Vagina (tissue), 2 donors: ENCODE measurements at regions not wholly inside any gene's neighbourhood (a gene's known extent, or its start where the extent isn't known, plus 50 kb on each side); places are given as distances from the start of the nearest gene placed in this dataset.
"Not testable (repeated sequence)": the region's sequence is repeated elsewhere in the genome, so short reads cannot be mapped to it uniquely, and the experiment has no call there.

Experiments
- DNase-seq, 2 donors: peaks; one replicate each; pipeline ENCODE4 v3.0.0-alpha.2; 2017; ENCODE audit errors: extremely low spot score in 2 of 2
- H3K27ac ChIP-seq: fragments of 200-600 bp; sonication (generic); one replicate; pipeline ENCODE4 v1.5.1; 2019
- H3K27me3 ChIP-seq: fragments of 200-600 bp; sonication (generic); one replicate; pipeline ENCODE4 v1.5.1; 2019
- H3K36me3 ChIP-seq, 2 donors: fragments of 200-600 bp; sonication (generic); one replicate each; pipeline ENCODE4 v1.5.1; 2017 to 2019
- H3K4me1 ChIP-seq: fragments of 200-600 bp; sonication (generic); one replicate; pipeline ENCODE4 v1.5.1; 2019
- H3K4me3 ChIP-seq, 2 donors: fragments of 200-600 bp; sonication (generic); 1 replicate in 1 of 2; 2 replicates in 1 of 2; pipeline ENCODE4 v1.5.1; 2016 to 2019
- H3K9me3 ChIP-seq: fragments of 200-600 bp; sonication (generic); one replicate; pipeline ENCODE4 v1.5.1; 2019
- POLR2A ChIP-seq, 2 donors: fragments of 450-650 bp; IDR thresholded peaks; one replicate each; pipeline ENCODE4 v1.6.1; 2017; ENCODE audit warnings: antibody characterized with exemption in 2 of 2, mild to moderate bottlenecking in 2 of 2, moderate library complexity in 2 of 2
- POLR2AphosphoS5 ChIP-seq, 2 donors: sonication (generic); formaldehyde crosslinking; IDR thresholded peaks; one replicate each; pipeline ENCODE4 v1.9.0; 2017; ENCODE audit warnings: antibody characterized with exemption in 2 of 2, mild to moderate bottlenecking in 2 of 2, low read depth in 1 of 2; ENCODE audit not compliant: insufficient read depth in 1 of 2
- intact Hi-C: fragments of 100-400 bp; cut with DNase I; formaldehyde crosslinking; loops from one replicate; pipeline ENCODE4 v1.15.1; 2023
- TF ChIP-seq, protein P1 (sequence below), 3 experiments: fragments of 450-650 bp in 2 of 3; fragments of 200-600 bp in 1 of 3; sonication (generic) in 1 of 3; IDR thresholded peaks; one replicate each; pipeline ENCODE4 v1.5.1; 2017 to 2019; ENCODE audit warnings: antibody characterized with exemption in 3 of 3, mild to moderate bottlenecking in 2 of 3, moderate library complexity in 2 of 3

DNA sequence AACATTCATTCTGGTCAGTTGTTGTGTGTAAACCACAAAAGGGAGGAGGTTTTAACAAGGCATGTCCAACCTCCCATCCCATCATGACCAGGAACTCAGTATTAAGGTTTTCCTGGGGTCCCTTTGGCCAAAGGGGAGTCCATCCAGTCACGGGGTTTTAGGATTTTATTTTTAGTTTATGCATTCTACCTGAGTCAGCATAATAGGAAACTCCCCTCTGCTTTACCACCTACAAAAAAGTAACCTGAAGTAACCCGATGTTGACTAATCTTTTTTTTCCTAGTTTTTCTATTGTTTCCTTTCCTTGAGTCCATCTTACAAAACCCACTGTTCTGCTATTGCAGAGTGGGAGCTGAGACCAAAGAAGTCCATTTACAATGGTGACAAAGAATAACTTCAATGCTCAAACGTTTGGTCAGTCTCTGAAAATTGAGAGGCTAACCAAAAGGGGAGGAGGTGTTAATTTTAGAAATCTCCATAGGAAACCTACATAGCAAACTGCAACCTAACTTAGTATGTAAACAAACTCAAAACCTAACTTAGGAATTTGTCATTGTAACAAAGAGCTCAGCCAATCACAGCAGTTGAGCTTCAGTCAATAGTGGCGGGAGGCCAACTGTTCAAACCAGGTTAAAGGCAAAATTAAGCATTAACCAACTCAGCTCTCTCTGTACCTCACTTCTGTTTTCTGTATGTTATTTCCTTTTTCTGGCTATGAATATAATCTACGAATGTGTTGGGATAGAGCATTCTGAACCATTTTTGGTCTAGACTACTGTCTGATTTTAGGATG, 1954.1 kb downstream of the PCDH9 start:
- H3K27ac ChIP-seq: no peak overlapping the region
- no peak for TF ChIP-seq POLR2A (IDR thresholded peaks at IDR 0.05)
- TF ChIP-seq POLR2AphosphoS5 (IDR thresholded peaks at IDR 0.05; ENCODE audit: insufficient read depth in 1 of 2, low read depth in 1 of 2): no peak
- TF ChIP-seq, protein P1, sequence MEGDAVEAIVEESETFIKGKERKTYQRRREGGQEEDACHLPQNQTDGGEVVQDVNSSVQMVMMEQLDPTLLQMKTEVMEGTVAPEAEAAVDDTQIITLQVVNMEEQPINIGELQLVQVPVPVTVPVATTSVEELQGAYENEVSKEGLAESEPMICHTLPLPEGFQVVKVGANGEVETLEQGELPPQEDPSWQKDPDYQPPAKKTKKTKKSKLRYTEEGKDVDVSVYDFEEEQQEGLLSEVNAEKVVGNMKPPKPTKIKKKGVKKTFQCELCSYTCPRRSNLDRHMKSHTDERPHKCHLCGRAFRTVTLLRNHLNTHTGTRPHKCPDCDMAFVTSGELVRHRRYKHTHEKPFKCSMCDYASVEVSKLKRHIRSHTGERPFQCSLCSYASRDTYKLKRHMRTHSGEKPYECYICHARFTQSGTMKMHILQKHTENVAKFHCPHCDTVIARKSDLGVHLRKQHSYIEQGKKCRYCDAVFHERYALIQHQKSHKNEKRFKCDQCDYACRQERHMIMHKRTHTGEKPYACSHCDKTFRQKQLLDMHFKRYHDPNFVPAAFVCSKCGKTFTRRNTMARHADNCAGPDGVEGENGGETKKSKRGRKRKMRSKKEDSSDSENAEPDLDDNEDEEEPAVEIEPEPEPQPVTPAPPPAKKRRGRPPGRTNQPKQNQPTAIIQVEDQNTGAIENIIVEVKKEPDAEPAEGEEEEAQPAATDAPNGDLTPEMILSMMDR (IDR thresholded peaks at IDR 0.05): no peak
- no peaks in the 10 kb centered on the region for H3K27me3 ChIP-seq
- no peak overlapping the region for H3K4me3 ChIP-seq
- H3K4me1 ChIP-seq: no peaks in the 10 kb centered on the region
- H3K9me3 ChIP-seq: no peaks in the 10 kb centered on the region
- intact Hi-C loops: no loop called here
- no peak for DNase-seq
- no peaks in the 10 kb centered on the region for H3K36me3 ChIP-seq

DNA sequence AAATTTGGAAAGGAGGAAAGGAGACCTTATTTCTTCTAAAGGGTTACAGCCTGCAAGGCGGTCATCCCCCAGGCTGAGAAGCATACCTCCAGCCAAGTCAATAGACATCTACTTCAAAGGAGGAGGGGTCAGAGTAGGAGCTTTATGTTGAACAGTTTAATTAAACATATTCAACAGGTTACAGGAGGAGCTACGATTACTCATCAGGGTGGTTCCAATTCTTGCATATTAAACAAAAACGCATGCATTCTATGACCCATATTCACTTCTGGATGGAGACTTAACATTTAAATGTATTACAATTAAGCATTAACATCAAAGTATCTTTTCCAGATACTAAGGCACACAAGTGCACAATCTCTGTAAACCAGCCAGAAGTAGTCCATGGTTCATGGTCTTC, 1955.0 kb downstream of the PCDH9 start:
- H3K9me3 ChIP-seq: no peaks in the 10 kb centered on the region
- no peaks in the 10 kb centered on the region for H3K27me3 ChIP-seq
- H3K27ac ChIP-seq: no peak overlapping the region
- H3K4me1 ChIP-seq: no peaks in the 10 kb centered on the region
- intact Hi-C loops: no loop called here
- TF ChIP-seq POLR2A (IDR thresholded peaks at IDR 0.05): no peak
- no peak for TF ChIP-seq POLR2AphosphoS5 (IDR thresholded peaks at IDR 0.05; ENCODE audit: insufficient read depth in 1 of 2, low read depth in 1 of 2)
- TF ChIP-seq, protein P1 (IDR thresholded peaks at IDR 0.05): no peak
- no peaks in the 10 kb centered on the region for H3K36me3 ChIP-seq
- H3K4me3 ChIP-seq: no peak overlapping the region
- DNase-seq: no peak

DNA sequence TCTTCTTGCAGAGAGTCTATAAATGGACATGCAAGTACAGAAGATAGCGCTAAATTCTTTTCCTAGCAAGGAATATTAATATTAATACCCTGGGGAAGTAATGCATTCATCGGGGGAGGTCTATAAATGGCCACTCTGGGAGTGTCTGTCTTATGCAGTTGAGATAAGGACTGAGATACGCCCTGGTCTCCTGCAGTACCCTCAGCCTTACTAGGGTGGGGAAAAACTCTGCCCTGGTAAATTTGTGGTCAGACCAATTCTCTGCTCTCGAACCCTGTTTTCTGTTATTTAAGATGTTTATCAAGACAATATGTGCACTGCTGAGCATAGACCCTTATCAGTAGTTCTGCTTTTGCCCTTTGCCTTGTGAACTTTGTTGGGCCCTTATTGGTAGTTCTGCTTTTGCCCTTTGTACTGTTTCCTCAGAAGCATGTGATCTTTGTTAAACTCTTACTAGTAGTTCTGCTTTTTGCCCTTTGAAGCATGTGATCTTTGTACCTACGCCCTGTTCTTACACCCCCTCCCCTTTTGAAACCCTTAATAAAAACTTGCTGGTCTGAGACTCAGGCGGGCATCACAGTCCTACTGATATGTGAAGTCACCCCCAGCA, 1956.2 kb downstream of the PCDH9 start:
- intact Hi-C loops, H3K4me3 ChIP-seq, H3K27ac ChIP-seq, H3K9me3 ChIP-seq, H3K27me3 ChIP-seq, DNase-seq, H3K4me1 ChIP-seq, H3K36me3 ChIP-seq: not testable (repeated sequence)

DNA sequence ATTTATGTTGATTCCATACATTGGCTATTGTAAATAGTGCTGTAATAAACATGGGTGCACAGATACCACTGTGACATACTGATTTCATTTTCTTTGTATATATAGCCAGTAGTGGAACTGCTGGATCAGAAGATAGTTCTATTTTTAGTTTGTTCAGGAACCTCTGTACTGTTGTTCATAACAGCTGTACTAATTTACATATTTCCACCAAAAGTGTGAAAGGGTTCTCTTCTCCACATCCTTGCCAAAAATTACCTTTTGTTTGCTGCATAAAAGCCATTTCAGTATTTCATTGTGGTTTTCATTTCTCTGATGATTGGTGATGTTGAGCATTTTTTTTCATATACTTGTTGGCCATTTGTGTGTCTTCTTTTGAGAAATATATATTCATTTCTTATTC, 1962.1 kb downstream of the PCDH9 start:
- no peaks in the 10 kb centered on the region for H3K9me3 ChIP-seq
- H3K27me3 ChIP-seq: no peaks in the 10 kb centered on the region
- H3K27ac ChIP-seq: no peak overlapping the region
- H3K4me3 ChIP-seq: no peak overlapping the region
- TF ChIP-seq POLR2A (IDR thresholded peaks at IDR 0.05) (no peak), POLR2AphosphoS5 (IDR thresholded peaks at IDR 0.05; ENCODE audit: insufficient read depth in 1 of 2, low read depth in 1 of 2) (no peak)
- TF ChIP-seq, protein P1 (IDR thresholded peaks at IDR 0.05): no peak
- no peaks in the 10 kb centered on the region for H3K4me1 ChIP-seq
- DNase-seq: no peak
- intact Hi-C loops: no loop called here
- no peaks in the 10 kb centered on the region for H3K36me3 ChIP-seq

DNA sequence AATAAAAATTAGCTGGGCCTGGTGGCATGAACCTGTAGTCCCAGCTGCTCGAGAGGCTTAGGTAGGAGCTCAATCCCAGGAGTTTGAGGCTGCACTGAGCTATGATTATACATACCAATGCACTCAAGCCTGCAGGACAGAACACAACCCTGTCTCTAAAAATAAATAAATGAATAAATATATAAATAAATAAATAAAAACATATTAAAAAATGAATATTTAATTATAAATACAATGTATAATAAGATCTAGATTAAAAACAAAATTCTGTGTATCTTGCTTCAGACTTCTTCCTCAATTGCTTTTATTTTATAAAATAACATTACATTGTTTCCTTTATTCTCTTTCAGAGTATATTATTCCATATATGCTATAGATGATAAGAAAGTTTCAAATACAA, 1964.1 kb downstream of the PCDH9 start:
- Histone ChIP-seq H3K9me3 (no peaks in the 10 kb centered on the region), H3K4me1 (no peaks in the 10 kb centered on the region), H3K27me3 (no peaks in the 10 kb centered on the region), H3K27ac (no peak overlapping the region), H3K4me3 (no peak overlapping the region), H3K36me3 (no peaks in the 10 kb centered on the region)
- DNase-seq: no peak
- TF ChIP-seq POLR2AphosphoS5 (IDR thresholded peaks at IDR 0.05; ENCODE audit: insufficient read depth in 1 of 2, low read depth in 1 of 2): no peak
- no peak for TF ChIP-seq POLR2A (IDR thresholded peaks at IDR 0.05)
- TF ChIP-seq, protein P1 (IDR thresholded peaks at IDR 0.05): no peak
- intact Hi-C loops: no loop called here
